T47D (cell line): ENCODE measurements at regions not wholly inside any gene's neighbourhood (a gene's known extent, or its start where the extent isn't known, plus 50 kb on each side); places are given as distances from the start of the nearest gene placed in this dataset.

Experiments used
- DNase-seq, 2 experiments: peaks; one replicate each; pipeline versions ENCODE4 v3.0.0 to v3.0.0-alpha.2; 2011 to 2012; ENCODE audit warnings: low read depth in 1 of 2, low spot score in 1 of 2
- JUND ChIP-seq: IDR thresholded peaks from 2 replicates; pipeline ENCODE4 v1.6.1; 2012; ENCODE audit warnings: low read depth
- in situ Hi-C: cut with HindIII; loops from 2 replicates; pipeline ENCODE4 v1.10.0; 2016; ENCODE audit warnings: low sequenced_read_pairs, low pct_unique_long_range_greater_than_20kb

- in situ Hi-C loops: no loop called here
- DNase-seq: no peak
Observed at GRCh38 chr7:126040114-126041045, 1110.8 kb upstream of the POT1 start.

GRCh38 chr7:126026421-126027088 lies 1096.9 kb upstream of the POT1 start:
- in situ Hi-C loops: no loop called here
- no peak for DNase-seq
- TF ChIP-seq JUND: no peak

More at GRCh38 chr7:126040114-126041045, 1110.8 kb upstream of the POT1 start:
- TF ChIP-seq JUND: no peak

- in situ Hi-C loops: no loop called here
- DNase-seq: no peak
- no peak for TF ChIP-seq JUND
Observed at GRCh38 chr7:126022452-126022851, 1092.8 kb upstream of the POT1 start.

GRCh38 chr7:126016722-126017121 lies 1087.1 kb upstream of the POT1 start:
- in situ Hi-C loops: no loop called here
- TF ChIP-seq JUND: no peak
- DNase-seq: no peak

- TF ChIP-seq JUND: no peak
- no peak for DNase-seq
- in situ Hi-C loops: no loop called here
Observed at GRCh38 chr7:126005064-126005463, 1075.4 kb upstream of the POT1 start.

GRCh38 chr7:126001349-126001748 lies 1071.7 kb upstream of the POT1 start:
- no peak for TF ChIP-seq JUND
- no peak for DNase-seq
- in situ Hi-C loops: no loop called here

GRCh38 chr7:125984795-125985194 lies 1055.2 kb upstream of the POT1 start:
- DNase-seq: no peak
- TF ChIP-seq JUND: no peak
- in situ Hi-C loops: no loop called here

- in situ Hi-C loops: no loop called here
- DNase-seq: no peak
- TF ChIP-seq JUND: no peak
Observed at GRCh38 chr7:125971656-125972055, 1042.0 kb upstream of the POT1 start.

GRCh38 chr7:125966278-125967048 lies 1036.8 kb upstream of the POT1 start:
- TF ChIP-seq JUND: no peak
- no peak for DNase-seq
- in situ Hi-C loops: no loop called here

GRCh38 chr7:125934955-125935354 lies 1005.3 kb upstream of the POT1 start:
- no peak for TF ChIP-seq JUND

GRCh38 chr7:125934539-125934938 lies 1004.9 kb upstream of the POT1 start:
- in situ Hi-C loops: no loop called here
- DNase-seq: no peak
- no peak for TF ChIP-seq JUND

More at GRCh38 chr7:125934955-125935354, 1005.3 kb upstream of the POT1 start:
- in situ Hi-C loops: no loop called here
- DNase-seq: no peak

GRCh38 chr7:125930848-125931247 lies 1001.2 kb upstream of the POT1 start:
- no peak for TF ChIP-seq JUND
- in situ Hi-C loops: no loop called here
- DNase-seq: no peak
